CD4-positive, alpha-beta T cell (primary cell): ENCODE measurements at regions not wholly inside any gene's neighbourhood (a gene's known extent, or its start where the extent isn't known, plus 50 kb on each side); places are given as distances from the start of the nearest gene placed in this dataset.

ENCODE experiments used
- ATAC-seq: fragments of 200-7000 bp; cut with Tn5 transposase; one replicate; pipeline ENCODE4 v1.10.0; 2022; ENCODE audit warnings: mild to moderate bottlenecking; ENCODE audit not compliant: poor library complexity
- CTCF ChIA-PET: fragments of 350-600 bp; sonication (Branson Sonifier 250); formaldehyde crosslinking; loops from one replicate; lab custom pipeline; 2021; ENCODE audit warnings: antibody characterized with exemption, inconsistent platforms; lab: Charles Lee
- POLR2A ChIA-PET: fragments of 350-600 bp; sonication (Branson Sonifier 250); formaldehyde crosslinking; loops from one replicate; lab custom pipeline; 2021; ENCODE audit warnings: antibody characterized with exemption, inconsistent platforms; lab: Charles Lee
- DNase-seq, 14 experiments: peaks; one replicate each; pipeline ENCODE4 v3.0.0-alpha.2; 2013 to 2020; ENCODE audit warnings: mixed read lengths in 2 of 14
- H3K27ac ChIP-seq, 2 donors: one replicate each; pipeline versions ENCODE4 v1.5.1 to v1.7.0; 2013; ENCODE audit warnings: low read length in 2 of 2, low read depth in 1 of 2, mild to moderate bottlenecking in 1 of 2
- H3K27me3 ChIP-seq, 2 experiments: 1 replicate in 1 of 2; 2 replicates in 1 of 2; pipeline versions ENCODE4 v1.6.1 to v1.7.0; 2013; ENCODE audit warnings: low read length in 2 of 2, control low read depth in 1 of 2, mild to moderate bottlenecking in 1 of 2, moderate library complexity in 1 of 2; ENCODE audit not compliant: insufficient read depth in 2 of 2, control insufficient read depth in 1 of 2
- H3K36me3 ChIP-seq: one replicate; pipeline ENCODE4 v1.6.1; 2013; ENCODE audit warnings: low read length, control low read depth; ENCODE audit not compliant: insufficient read depth
- H3K4me1 ChIP-seq: one replicate; pipeline ENCODE4 v1.6.1; 2013; ENCODE audit warnings: low read length, control low read depth; ENCODE audit not compliant: insufficient read depth
- H3K4me3 ChIP-seq: one replicate; pipeline ENCODE4 v1.5.1; 2013; ENCODE audit warnings: mild to moderate bottlenecking, low read length, moderate library complexity
- H3K9me3 ChIP-seq, 2 experiments: 1 replicate in 1 of 2; 2 replicates in 1 of 2; pipeline versions ENCODE4 v1.6.1 to v1.7.0; 2013; ENCODE audit warnings: low read length in 2 of 2, mild to moderate bottlenecking in 2 of 2, control low read depth in 1 of 2, moderate library complexity in 1 of 2; ENCODE audit not compliant: control insufficient read depth in 1 of 2, insufficient read depth in 1 of 2
- H3K27ac Mint-ChIP-seq: one replicate; pipeline ENCODE4 v1.8.0; 2020; ENCODE audit warnings: mixed read lengths
- H3K27me3 Mint-ChIP-seq: one replicate; pipeline ENCODE4 v1.8.0; 2021; ENCODE audit warnings: mixed read lengths
- H3K36me3 Mint-ChIP-seq: one replicate; pipeline ENCODE4 v1.8.0; 2021; ENCODE audit warnings: low read depth, mixed read lengths
- H3K4me1 Mint-ChIP-seq: one replicate; pipeline ENCODE4 v1.8.0; 2021; ENCODE audit warnings: low read depth, mixed read lengths
- H3K4me3 Mint-ChIP-seq: one replicate; pipeline ENCODE4 v1.8.0; 2020; ENCODE audit warnings: mild to moderate bottlenecking, mixed read lengths
- H3K9me3 Mint-ChIP-seq: one replicate; pipeline ENCODE4 v1.8.0; 2020; ENCODE audit warnings: mixed read lengths
- CTCF ChIP-seq: fragments of 200-600 bp; IDR thresholded peaks from one replicate; pipeline ENCODE4 v1.8.0; 2022; ENCODE audit warnings: antibody characterized with exemption, mild to moderate bottlenecking
- intact Hi-C, 2 experiments: fragments of 100-400 bp; cut with DNase I in 1 of 2; cut with micrococcal nuclease in 1 of 2; formaldehyde crosslinking; loops; one replicate each; pipeline versions ENCODE4 v1.15.1 to v1.9.0; 2023 to 2025; cut with DNase I, micrococcal nuclease

- intact Hi-C loops: no loop called here
- DNase-seq (no peak), ATAC-seq (no peak)
- Histone ChIP-seq H3K27me3 (no peaks in the 10 kb centered on the region), H3K4me3 (no peak overlapping the region), H3K27ac (no peak overlapping the region), H3K9me3 (peaks cover 0 to 3% of the 10 kb centered on the region in 2 experiments), H3K4me1 (no peaks in the 10 kb centered on the region), H3K36me3 (no peaks in the 10 kb centered on the region)
- no peaks in the 10 kb centered on the region for H3K36me3 Mint-ChIP-seq
- TF ChIP-seq CTCF: no peak
- H3K4me3 Mint-ChIP-seq: no peak overlapping the region
- POLR2A ChIA-PET: no interaction called here
- no peaks in the 10 kb centered on the region for H3K9me3 Mint-ChIP-seq
- CTCF ChIA-PET: no interaction called here
- peaks cover 32% of the 10 kb centered on the region for H3K27me3 Mint-ChIP-seq
- no peak overlapping the region for H3K27ac Mint-ChIP-seq
- no peaks in the 10 kb centered on the region for H3K4me1 Mint-ChIP-seq
Observed at GRCh38 chr11:113571531-113571930, 96.3 kb upstream of the DRD2 start.

GRCh38 chr11:113570906-113571305 is 95.7 kb upstream of the DRD2 start:
- no peak for DNase-seq
- no peaks in the 10 kb centered on the region for H3K9me3 Mint-ChIP-seq
- ATAC-seq: no peak
- Histone ChIP-seq H3K9me3 (peaks cover 0 to 4% of the 10 kb centered on the region in 2 experiments), H3K27ac (no peak overlapping the region), H3K4me3 (no peak overlapping the region), H3K27me3 (no peaks in the 10 kb centered on the region), H3K4me1 (no peaks in the 10 kb centered on the region), H3K36me3 (no peaks in the 10 kb centered on the region)
- no peaks in the 10 kb centered on the region for H3K4me1 Mint-ChIP-seq
- ChIA-PET POLR2A (no interaction called here), CTCF (no interaction called here)
- intact Hi-C loops: no loop called here
- no peak overlapping the region for H3K27ac Mint-ChIP-seq
- peaks cover 26% of the 10 kb centered on the region for H3K27me3 Mint-ChIP-seq
- no peak overlapping the region for H3K4me3 Mint-ChIP-seq
- no peaks in the 10 kb centered on the region for H3K36me3 Mint-ChIP-seq
- TF ChIP-seq CTCF: no peak

DNA sequence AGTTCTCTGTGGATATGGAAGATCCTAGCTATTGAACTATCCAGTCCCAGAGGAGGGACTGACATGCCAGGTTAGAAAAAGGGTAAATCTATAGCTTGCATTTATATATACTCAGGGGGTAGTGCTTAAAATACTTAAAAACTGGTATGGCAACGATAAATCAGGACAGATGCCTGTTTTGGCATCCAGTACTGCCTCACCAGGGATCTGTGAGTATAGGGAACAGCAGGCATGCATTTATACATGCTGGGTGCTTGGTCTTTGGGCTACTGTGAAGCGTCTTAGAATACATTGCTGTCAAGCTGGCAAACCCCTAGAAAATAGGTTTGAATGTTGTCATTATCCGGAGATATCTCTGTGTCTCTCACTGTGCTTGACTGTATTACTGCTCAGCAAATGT is 94.2 kb upstream of the DRD2 start:
- no peak overlapping the region for H3K27ac ChIP-seq
- TF ChIP-seq CTCF: no peak
- DNase-seq (no peak), ATAC-seq (no peak)
- intact Hi-C loops: no loop called here
- Mint-ChIP-seq H3K36me3 (no peaks in the 10 kb centered on the region), H3K9me3 (no peaks in the 10 kb centered on the region), H3K27me3 (peaks cover 38% of the 10 kb centered on the region), H3K27ac (no peak overlapping the region), H3K4me3 (no peak overlapping the region), H3K4me1 (no peaks in the 10 kb centered on the region)
- H3K36me3 ChIP-seq: no peaks in the 10 kb centered on the region
- CTCF ChIA-PET: no interaction called here
- POLR2A ChIA-PET: no interaction called here
- H3K4me3 ChIP-seq: no peak overlapping the region
- H3K9me3 ChIP-seq: peaks cover 0 to 4% of the 10 kb centered on the region in 2 experiments
- no peaks in the 10 kb centered on the region for H3K27me3 ChIP-seq
- no peaks in the 10 kb centered on the region for H3K4me1 ChIP-seq
